ENCODE measurements at regions not wholly inside any gene's neighbourhood (a gene's known extent, or its start where the extent isn't known, plus 50 kb on each side); places are given as distances from the start of the nearest gene placed in this dataset.

DNA sequence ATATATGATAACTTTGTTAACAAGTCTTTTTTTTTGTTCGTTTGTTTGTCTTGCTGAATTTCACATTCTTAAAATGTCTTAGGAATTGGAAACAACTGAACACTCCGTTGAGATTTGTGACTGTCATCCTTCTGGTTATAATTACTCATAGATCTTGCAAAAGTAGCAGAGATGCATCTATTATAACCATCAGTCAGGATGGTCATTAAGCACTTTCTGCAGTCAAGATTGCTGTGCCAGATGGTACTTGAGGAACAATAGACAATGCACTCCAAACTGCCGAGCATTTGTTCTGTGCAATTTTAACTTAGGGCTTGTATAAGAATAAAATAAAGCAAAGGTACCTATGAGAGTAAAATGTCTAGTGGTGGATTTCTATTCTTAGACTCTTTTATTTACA is 710.1 kb upstream of the KCND2 start:
- H3K4me3 ChIP-seq (ENCODE audit: low read length): no peak overlapping the region
- H3K9me3 ChIP-seq (ENCODE audit: control insufficient read depth, low read depth, low read length): peaks cover 4% of the 10 kb centered on the region
- DNase-seq: no peak
- no peaks in the 10 kb centered on the region for H3K4me1 ChIP-seq (ENCODE audit: control insufficient read depth, insufficient read depth, low read length)
- H3K36me3 ChIP-seq (ENCODE audit: control insufficient read depth, insufficient read depth, low read length): no peaks in the 10 kb centered on the region
- WGBS (ENCODE audit: insufficient coverage, low lambda C conversion rate): no CpG with 5 or more reads among the region's 3 CpGs
- H3K27me3 ChIP-seq (ENCODE audit: control insufficient read depth, insufficient read depth, low read length): no peaks in the 10 kb centered on the region
- no peak overlapping the region for H3K27ac ChIP-seq (ENCODE audit: low read length)

DNA sequence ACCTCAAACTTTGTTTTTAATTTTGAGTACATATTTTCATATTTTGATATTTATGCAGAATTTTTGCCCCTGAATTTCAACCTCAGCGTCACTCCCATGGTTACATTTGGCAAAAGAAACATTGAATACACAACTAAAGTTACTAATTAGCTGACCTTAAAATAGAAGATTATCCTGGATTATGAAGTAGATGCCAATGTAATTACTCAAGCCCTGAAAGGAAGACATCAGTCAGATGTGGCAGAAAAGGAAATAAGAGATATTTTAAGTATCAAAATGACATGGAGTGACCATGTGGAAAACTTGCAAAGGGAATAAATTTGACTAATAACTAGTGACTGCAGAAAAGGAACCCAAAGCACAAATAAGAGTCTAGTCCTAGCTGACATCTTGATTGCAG is 701.3 kb upstream of the KCND2 start:
- DNase-seq: no peak
- WGBS (ENCODE audit: insufficient coverage, low lambda C conversion rate): 60% methylated on average over 1 of the region's 1 CpG
- H3K4me1 ChIP-seq (ENCODE audit: control insufficient read depth, insufficient read depth, low read length): no peaks in the 10 kb centered on the region
- no peaks in the 10 kb centered on the region for H3K27me3 ChIP-seq (ENCODE audit: control insufficient read depth, insufficient read depth, low read length)
- H3K9me3 ChIP-seq (ENCODE audit: control insufficient read depth, low read depth, low read length): peaks cover 1% of the 10 kb centered on the region
- no peak overlapping the region for H3K27ac ChIP-seq (ENCODE audit: low read length)
- no peaks in the 10 kb centered on the region for H3K36me3 ChIP-seq (ENCODE audit: control insufficient read depth, insufficient read depth, low read length)
- no peak overlapping the region for H3K4me3 ChIP-seq (ENCODE audit: low read length)

DNA sequence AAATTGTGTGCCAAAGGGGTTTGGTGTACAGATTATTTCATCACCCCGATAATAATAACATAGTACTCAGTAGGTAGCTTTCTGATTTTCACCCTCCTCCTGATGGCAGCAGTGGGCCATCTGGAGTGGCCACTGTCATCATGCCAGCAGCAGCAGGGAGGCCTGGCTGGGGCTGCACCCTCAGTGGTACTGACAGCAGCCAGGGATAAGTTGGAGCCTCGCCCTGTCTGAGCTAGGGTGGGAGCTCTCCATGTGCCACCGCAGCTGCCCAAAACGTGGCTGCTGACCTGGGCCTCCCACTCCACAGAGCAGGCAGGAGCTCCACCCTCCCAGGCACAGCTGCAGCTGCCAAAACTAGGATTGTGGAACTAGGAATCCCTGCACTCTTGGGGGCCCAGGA is 700.8 kb upstream of the KCND2 start:
- H3K4me1 ChIP-seq (ENCODE audit: control insufficient read depth, insufficient read depth, low read length): no peaks in the 10 kb centered on the region
- no peaks in the 10 kb centered on the region for H3K9me3 ChIP-seq (ENCODE audit: control insufficient read depth, low read depth, low read length)
- no peaks in the 10 kb centered on the region for H3K36me3 ChIP-seq (ENCODE audit: control insufficient read depth, insufficient read depth, low read length)
- no peak overlapping the region for H3K27ac ChIP-seq (ENCODE audit: low read length)
- no peak for DNase-seq
- no CpG with 5 or more reads among the region's 4 CpGs for WGBS (ENCODE audit: insufficient coverage, low lambda C conversion rate)
- no peaks in the 10 kb centered on the region for H3K27me3 ChIP-seq (ENCODE audit: control insufficient read depth, insufficient read depth, low read length)
- no peak overlapping the region for H3K4me3 ChIP-seq (ENCODE audit: low read length)

DNA sequence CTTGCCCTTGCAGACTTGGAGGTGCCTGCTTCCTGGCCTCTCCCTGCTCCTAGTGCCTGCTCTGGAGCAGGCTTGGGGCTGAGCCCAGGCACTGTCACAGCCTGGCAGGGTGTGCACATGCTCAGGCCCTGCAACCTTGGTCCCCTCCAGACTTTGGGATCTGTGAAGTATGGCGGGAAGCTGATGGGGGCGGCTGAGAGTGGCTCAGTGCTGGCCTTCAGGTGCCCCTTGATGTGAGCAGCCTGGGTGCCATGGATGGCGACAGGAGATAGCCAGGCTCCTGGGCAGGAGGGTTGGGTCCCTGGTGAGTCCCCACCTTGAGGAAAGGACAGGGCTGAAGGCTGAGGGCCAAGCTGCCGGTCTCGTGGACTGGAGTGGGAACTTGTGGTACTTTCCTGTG is 700.4 kb upstream of the KCND2 start:
- no peaks in the 10 kb centered on the region for H3K9me3 ChIP-seq (ENCODE audit: control insufficient read depth, low read depth, low read length)
- no peak overlapping the region for H3K27ac ChIP-seq (ENCODE audit: low read length)
- H3K27me3 ChIP-seq (ENCODE audit: control insufficient read depth, insufficient read depth, low read length): no peaks in the 10 kb centered on the region
- H3K4me3 ChIP-seq (ENCODE audit: low read length): no peak overlapping the region
- no peaks in the 10 kb centered on the region for H3K4me1 ChIP-seq (ENCODE audit: control insufficient read depth, insufficient read depth, low read length)
- H3K36me3 ChIP-seq (ENCODE audit: control insufficient read depth, insufficient read depth, low read length): no peaks in the 10 kb centered on the region
- no CpG with 5 or more reads among the region's 5 CpGs for WGBS (ENCODE audit: insufficient coverage, low lambda C conversion rate)
- DNase-seq: no peak

DNA sequence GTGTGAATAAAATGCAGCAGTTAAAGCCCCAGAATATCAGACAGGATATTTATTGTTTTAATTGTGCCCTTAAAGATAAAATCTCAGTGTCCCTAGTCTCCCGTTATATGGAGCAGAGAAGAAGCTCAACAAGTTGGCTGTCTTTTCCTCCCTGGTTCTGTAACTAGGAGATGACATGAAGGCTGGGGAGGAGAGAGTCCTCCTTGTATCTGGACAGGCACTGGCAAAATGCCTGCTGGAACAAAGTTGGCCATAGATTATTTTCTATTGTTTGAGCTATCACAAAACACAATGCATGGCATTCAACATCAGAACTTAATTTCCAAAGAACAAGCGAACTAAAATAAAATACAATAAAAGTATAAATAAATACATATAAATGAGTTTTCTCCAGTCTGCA is 694.9 kb upstream of the KCND2 start:
- H3K9me3 ChIP-seq (ENCODE audit: control insufficient read depth, low read depth, low read length): no peaks in the 10 kb centered on the region
- H3K4me3 ChIP-seq (ENCODE audit: low read length): no peak overlapping the region
- DNase-seq: no peak
- H3K36me3 ChIP-seq (ENCODE audit: control insufficient read depth, insufficient read depth, low read length): no peaks in the 10 kb centered on the region
- WGBS (ENCODE audit: insufficient coverage, low lambda C conversion rate): no CpG with 5 or more reads among the region's 2 CpGs
- H3K27ac ChIP-seq (ENCODE audit: low read length): no peak overlapping the region
- no peaks in the 10 kb centered on the region for H3K4me1 ChIP-seq (ENCODE audit: control insufficient read depth, insufficient read depth, low read length)
- no peaks in the 10 kb centered on the region for H3K27me3 ChIP-seq (ENCODE audit: control insufficient read depth, insufficient read depth, low read length)

DNA sequence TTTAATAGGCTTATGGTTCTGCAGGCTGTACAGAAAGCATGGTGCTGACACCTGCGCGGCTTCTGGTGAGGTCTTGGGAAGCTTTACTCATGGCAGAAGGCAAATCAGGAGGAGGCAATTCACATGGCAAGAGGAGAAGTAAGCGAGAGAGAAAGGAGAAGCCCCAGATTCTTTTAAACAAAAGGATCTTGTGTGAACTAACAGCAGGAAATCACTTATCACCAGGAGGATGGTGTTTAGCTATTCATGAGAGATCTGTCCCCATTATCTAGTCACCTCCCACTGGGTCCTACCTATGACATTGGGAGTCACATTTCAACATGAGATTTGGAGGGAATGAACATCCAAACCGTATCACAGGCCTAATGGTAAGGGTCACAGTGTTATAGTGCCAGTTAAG is 678.0 kb upstream of the KCND2 start:
- no peak for DNase-seq
- no peaks in the 10 kb centered on the region for H3K4me1 ChIP-seq (ENCODE audit: control insufficient read depth, insufficient read depth, low read length)
- WGBS (ENCODE audit: insufficient coverage, low lambda C conversion rate): 20% methylated on average over 1 of the region's 4 CpGs

DNA sequence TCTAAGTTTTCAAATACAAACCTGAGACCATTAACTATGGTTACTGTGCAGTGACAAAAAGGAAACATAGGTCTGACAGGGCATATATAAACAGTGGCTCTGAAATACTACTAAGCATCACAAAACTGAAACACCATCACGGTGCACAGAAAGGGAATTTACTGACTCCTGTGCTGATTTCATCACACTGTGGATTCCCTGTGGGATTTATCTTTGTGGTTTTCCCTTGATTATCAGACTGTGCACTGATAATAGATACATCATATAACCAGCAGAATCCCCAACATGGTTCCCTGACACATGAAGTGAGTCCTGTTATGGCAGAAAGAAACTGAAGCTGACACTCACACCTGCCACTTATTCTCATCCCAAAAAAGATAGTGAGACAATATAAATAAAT is 676.3 kb upstream of the KCND2 start:
- Histone ChIP-seq H3K9me3 (ENCODE audit: control insufficient read depth, low read depth, low read length) (no peaks in the 10 kb centered on the region), H3K27ac (ENCODE audit: low read length) (no peak overlapping the region), H3K36me3 (ENCODE audit: control insufficient read depth, insufficient read depth, low read length) (no peaks in the 10 kb centered on the region), H3K4me1 (ENCODE audit: control insufficient read depth, insufficient read depth, low read length) (no peaks in the 10 kb centered on the region), H3K4me3 (ENCODE audit: low read length) (no peak overlapping the region), H3K27me3 (ENCODE audit: control insufficient read depth, insufficient read depth, low read length) (no peaks in the 10 kb centered on the region)
- DNase-seq: no peak
- WGBS (ENCODE audit: insufficient coverage, low lambda C conversion rate): no CpG with 5 or more reads among the region's 1 CpG

More for the DNA sequence above, 678.0 kb upstream of the KCND2 start:
- Histone ChIP-seq H3K9me3 (ENCODE audit: control insufficient read depth, low read depth, low read length) (no peaks in the 10 kb centered on the region), H3K27ac (ENCODE audit: low read length) (no peak overlapping the region), H3K27me3 (ENCODE audit: control insufficient read depth, insufficient read depth, low read length) (no peaks in the 10 kb centered on the region), H3K4me3 (ENCODE audit: low read length) (no peak overlapping the region), H3K36me3 (ENCODE audit: control insufficient read depth, insufficient read depth, low read length) (no peaks in the 10 kb centered on the region)

DNA sequence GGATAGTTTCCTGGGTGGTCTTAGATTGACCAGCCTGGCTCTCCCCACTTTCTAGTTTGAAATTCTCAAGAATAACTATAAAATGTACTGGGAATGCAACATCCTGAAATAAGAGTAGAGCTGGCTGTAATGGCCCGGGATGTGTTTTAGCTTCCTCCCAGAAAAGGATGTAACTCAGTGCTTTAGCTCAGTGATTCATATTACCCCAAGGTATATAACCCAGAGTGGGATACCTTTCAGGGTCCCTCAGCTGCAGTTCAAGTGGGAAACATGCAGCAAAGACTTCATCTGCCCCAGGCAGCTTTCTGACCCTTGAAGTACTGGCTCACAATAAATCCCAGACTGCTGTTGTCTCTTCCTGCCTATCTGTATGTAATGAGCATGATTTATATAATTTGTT is 666.7 kb upstream of the KCND2 start:
- Histone ChIP-seq H3K27me3 (ENCODE audit: control insufficient read depth, insufficient read depth, low read length) (no peaks in the 10 kb centered on the region), H3K4me1 (ENCODE audit: control insufficient read depth, insufficient read depth, low read length) (no peaks in the 10 kb centered on the region), H3K27ac (ENCODE audit: low read length) (no peak overlapping the region), H3K9me3 (ENCODE audit: control insufficient read depth, low read depth, low read length) (peaks cover 2% of the 10 kb centered on the region), H3K36me3 (ENCODE audit: control insufficient read depth, insufficient read depth, low read length) (no peaks in the 10 kb centered on the region), H3K4me3 (ENCODE audit: low read length) (no peak overlapping the region)
- WGBS (ENCODE audit: insufficient coverage, low lambda C conversion rate): no CpG with 5 or more reads among the region's 1 CpG
- no peak for DNase-seq

DNA sequence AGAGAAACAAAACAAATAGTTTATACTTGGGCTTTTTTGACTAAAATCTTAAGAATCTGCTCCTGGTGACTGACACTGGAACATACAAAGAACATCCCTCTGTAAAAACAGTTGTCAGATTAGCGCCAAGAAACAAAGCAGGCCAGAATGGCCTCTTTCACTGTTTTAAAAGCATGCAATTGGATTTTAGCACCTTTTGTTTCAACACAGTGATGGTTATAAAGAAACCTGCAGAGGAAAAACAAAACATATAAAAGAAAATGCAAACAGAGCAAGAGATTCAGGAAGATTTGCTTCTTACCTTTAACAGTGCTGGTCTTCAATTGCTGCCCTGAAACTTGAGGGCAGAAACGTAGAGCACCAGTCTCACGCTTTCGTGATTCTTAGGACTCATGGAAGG is 652.2 kb upstream of the KCND2 start:
- H3K9me3 ChIP-seq (ENCODE audit: control insufficient read depth, low read depth, low read length): no peaks in the 10 kb centered on the region
- no peak overlapping the region for H3K4me3 ChIP-seq (ENCODE audit: low read length)
- H3K4me1 ChIP-seq (ENCODE audit: control insufficient read depth, insufficient read depth, low read length): no peaks in the 10 kb centered on the region
- 80% methylated on average over 1 of the region's 4 CpGs for WGBS (ENCODE audit: insufficient coverage, low lambda C conversion rate)
- DNase-seq: no peak
- no peaks in the 10 kb centered on the region for H3K27me3 ChIP-seq (ENCODE audit: control insufficient read depth, insufficient read depth, low read length)
- no peaks in the 10 kb centered on the region for H3K36me3 ChIP-seq (ENCODE audit: control insufficient read depth, insufficient read depth, low read length)
- no peak overlapping the region for H3K27ac ChIP-seq (ENCODE audit: low read length)

DNA sequence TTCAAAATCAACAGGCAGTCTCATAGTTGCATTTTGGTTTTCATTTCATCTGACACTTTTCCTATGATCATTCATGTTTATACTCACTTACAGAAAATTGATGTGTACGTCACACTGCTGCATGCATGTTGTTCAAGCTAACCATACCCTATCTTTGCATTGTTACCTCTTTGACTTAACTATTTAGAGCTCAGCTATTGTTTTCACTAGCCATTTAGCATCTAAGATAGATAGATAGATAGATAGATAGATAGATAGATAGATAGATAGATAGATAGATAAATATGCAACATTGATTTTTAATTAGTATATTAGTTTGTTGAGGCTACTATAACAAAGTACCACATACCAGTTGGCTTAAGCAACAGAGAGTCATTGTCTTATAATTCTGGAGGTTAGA is 649.5 kb upstream of the KCND2 start:
- no peak overlapping the region for H3K27ac ChIP-seq (ENCODE audit: low read length)
- no peak for DNase-seq
- 100% methylated on average over 1 of the region's 1 CpG for whole genome bisulfite sequencing (ENCODE audit: insufficient coverage, low lambda C conversion rate)
- no peak overlapping the region for H3K4me3 ChIP-seq (ENCODE audit: low read length)
- H3K27me3 ChIP-seq (ENCODE audit: control insufficient read depth, insufficient read depth, low read length): no peaks in the 10 kb centered on the region
- H3K9me3 ChIP-seq (ENCODE audit: control insufficient read depth, low read depth, low read length): no peaks in the 10 kb centered on the region
- no peaks in the 10 kb centered on the region for H3K36me3 ChIP-seq (ENCODE audit: control insufficient read depth, insufficient read depth, low read length)
- H3K4me1 ChIP-seq (ENCODE audit: control insufficient read depth, insufficient read depth, low read length): no peaks in the 10 kb centered on the region

DNA sequence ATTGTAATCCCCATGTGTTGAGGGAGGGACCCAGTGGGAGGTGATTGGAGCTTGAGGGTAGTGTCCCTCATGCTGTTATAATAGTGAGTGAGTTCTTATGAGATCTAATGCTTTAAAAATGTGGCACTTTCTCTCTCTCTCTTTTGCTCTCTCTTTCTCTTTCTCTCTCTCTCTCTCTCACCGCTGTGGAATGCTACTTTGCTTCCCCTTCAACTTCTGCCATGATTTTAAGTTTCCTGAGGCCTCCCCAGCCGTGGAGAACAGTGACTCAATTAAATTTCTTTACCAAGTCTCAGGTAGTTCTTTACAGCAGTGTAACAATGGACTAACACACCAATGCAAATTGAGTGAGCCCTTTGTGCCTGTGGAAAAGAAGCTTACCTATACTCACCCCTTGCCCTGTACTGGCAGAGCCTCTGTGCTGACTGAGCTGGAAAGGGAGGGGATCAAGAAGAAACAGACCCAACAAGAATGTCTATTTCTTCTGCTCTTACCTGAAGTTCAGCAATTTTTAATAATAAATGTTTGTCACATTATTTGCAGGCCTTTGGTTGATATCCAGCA is 642.5 kb upstream of the KCND2 start:
- Histone ChIP-seq H3K27me3 (ENCODE audit: control insufficient read depth, insufficient read depth, low read length) (no peaks in the 10 kb centered on the region), H3K9me3 (ENCODE audit: control insufficient read depth, low read depth, low read length) (no peaks in the 10 kb centered on the region), H3K4me3 (ENCODE audit: low read length) (no peak overlapping the region), H3K36me3 (ENCODE audit: control insufficient read depth, insufficient read depth, low read length) (no peaks in the 10 kb centered on the region), H3K4me1 (ENCODE audit: control insufficient read depth, insufficient read depth, low read length) (no peaks in the 10 kb centered on the region), H3K27ac (ENCODE audit: low read length) (no peak overlapping the region)
- 60% methylated on average over 1 of the region's 2 CpGs for WGBS (ENCODE audit: insufficient coverage, low lambda C conversion rate)
- no peak for DNase-seq

Data from large intestine (tissue), 3 donors.